ENCODE measurements at regions not wholly inside any gene's neighbourhood (a gene's known extent, or its start where the extent isn't known, plus 50 kb on each side); places are given as distances from the start of the nearest gene placed in this dataset.

DNA sequence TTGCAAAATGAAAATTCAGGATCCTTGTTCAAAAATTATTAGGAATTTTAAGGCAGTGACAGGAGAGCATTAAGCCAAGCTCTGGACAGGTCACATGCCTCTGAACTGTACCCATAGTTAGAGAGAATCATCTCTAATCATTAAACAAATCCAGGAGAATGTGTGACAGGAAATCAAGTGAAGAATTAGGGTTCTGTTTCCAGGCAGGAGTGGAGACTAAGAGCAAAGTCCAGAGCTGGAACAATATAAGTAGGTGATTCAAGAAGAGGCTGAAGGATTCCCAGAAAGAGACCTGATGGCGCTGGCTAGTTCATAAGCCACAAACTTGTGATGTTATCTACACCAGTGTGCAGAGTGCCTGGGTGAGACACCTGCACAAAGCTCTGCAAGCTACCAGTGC lies 104.6 kb upstream of the PRKG2 start:
- TF ChIP-seq SMC3 (IDR thresholded peaks at IDR 0.05; ENCODE audit: low read depth, low read length) (no peak), POLR2A (IDR thresholded peaks at IDR 0.05; ENCODE audit: low read depth, low read length) (no peak)
